DMS153 treated with DMSO at 0.1 percent for 48 hours (cell line): ENCODE measurements at regions not wholly inside any gene's neighbourhood (a gene's known extent, or its start where the extent isn't known, plus 50 kb on each side); places are given as distances from the start of the nearest gene placed in this dataset.
"Not testable (repeated sequence)": the region's sequence is repeated elsewhere in the genome, so short reads cannot be mapped to it uniquely, and the experiment has no call there.

Experiments
- DNase-seq: peaks from one replicate; lab custom pipeline; 2025; ENCODE audit not compliant: unreplicated experiment; lab: John Stamatoyannopoulos, UW

GRCh38 chr2:184302506-184302905 is 295.8 kb upstream of the ZNF804A start:
- no peak for DNase-seq

- DNase-seq = no peak
Measured at GRCh38 chr2:184304006-184304405, 294.3 kb upstream of the ZNF804A start.

GRCh38 chr2:184305105-184305504 is 293.2 kb upstream of the ZNF804A start:
- DNase-seq = no peak

GRCh38 chr2:184308706-184309105 is 289.6 kb upstream of the ZNF804A start:
- DNase-seq = no peak

GRCh38 chr2:184312970-184313369 is 285.4 kb upstream of the ZNF804A start:
- no peak for DNase-seq

- no peak for DNase-seq
Measured at GRCh38 chr2:184314829-184315228, 283.5 kb upstream of the ZNF804A start.

- DNase-seq = no peak
Measured at GRCh38 chr2:184316921-184317320, 281.4 kb upstream of the ZNF804A start.

- DNase-seq = no peak
Measured at GRCh38 chr2:184322615-184323014, 275.7 kb upstream of the ZNF804A start.

- DNase-seq = no peak
Measured at GRCh38 chr2:184326066-184326465, 272.3 kb upstream of the ZNF804A start.

GRCh38 chr2:184327805-184328204 is 270.5 kb upstream of the ZNF804A start:
- DNase-seq = not testable (repeated sequence)

- DNase-seq = not testable (repeated sequence)
Measured at GRCh38 chr2:184330561-184330960, 267.8 kb upstream of the ZNF804A start.

- DNase-seq = no peak
Measured at GRCh38 chr2:184336688-184337087, 261.6 kb upstream of the ZNF804A start.

GRCh38 chr2:184338771-184339170 is 259.6 kb upstream of the ZNF804A start:
- DNase-seq = no peak

GRCh38 chr2:184339966-184340365 is 258.4 kb upstream of the ZNF804A start:
- DNase-seq = no peak

GRCh38 chr2:184346338-184346862 is 251.9 kb upstream of the ZNF804A start:
- no peak for DNase-seq

- DNase-seq = no peak
Measured at GRCh38 chr2:184351126-184351525, 247.2 kb upstream of the ZNF804A start.

GRCh38 chr2:184357033-184357432 is 241.3 kb upstream of the ZNF804A start:
- DNase-seq = no peak

GRCh38 chr2:184359379-184359778 is 238.9 kb upstream of the ZNF804A start:
- DNase-seq = no peak

- no peak for DNase-seq
Measured at GRCh38 chr2:184363213-184363612, 235.1 kb upstream of the ZNF804A start.

- DNase-seq = no peak
Measured at GRCh38 chr2:184367211-184367610, 231.1 kb upstream of the ZNF804A start.

GRCh38 chr2:184369307-184369706 is 229.0 kb upstream of the ZNF804A start:
- DNase-seq = no peak

- no peak for DNase-seq
Measured at GRCh38 chr2:184370954-184371353, 227.4 kb upstream of the ZNF804A start.

- DNase-seq = no peak
Measured at GRCh38 chr2:184371641-184372040, 226.7 kb upstream of the ZNF804A start.

- DNase-seq = no peak
Measured at GRCh38 chr2:184372484-184372883, 225.8 kb upstream of the ZNF804A start.
